ENCODE measurements at regions not wholly inside any gene's neighbourhood (a gene's known extent, or its start where the extent isn't known, plus 50 kb on each side); places are given as distances from the start of the nearest gene placed in this dataset.

DNA sequence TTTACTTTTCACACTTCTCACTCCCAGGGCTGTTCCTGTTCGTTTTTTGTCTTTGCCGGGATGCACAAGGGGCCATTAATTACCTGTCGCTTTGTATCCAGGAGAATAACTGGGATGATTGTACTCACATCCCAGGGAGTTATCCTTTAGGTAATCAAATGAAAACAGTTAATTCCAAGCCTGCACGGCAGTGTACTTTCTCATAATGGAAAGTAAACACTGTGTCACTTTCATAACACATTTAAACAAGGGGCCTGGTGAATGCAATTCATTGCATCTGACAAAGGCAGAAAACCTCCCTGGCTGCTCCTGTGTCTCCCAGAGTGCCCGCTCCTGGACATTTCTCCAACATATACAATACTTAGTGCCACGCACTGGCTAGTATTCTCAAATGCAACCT lies 138.7 kb upstream of the CELF2 start:
- Histone ChIP-seq H3K4me3 (no peak overlapping the region), H3K27me3 (ENCODE audit: low read depth) (no peaks in the 10 kb centered on the region), H3K4me1 (no peaks in the 10 kb centered on the region), H3K36me3 (replicated peaks) (no peaks in the 10 kb centered on the region), H3K9me3 (no peaks in the 10 kb centered on the region)
- DNase-seq (ENCODE audit: low spot score in 2 of 2), result no peak
- in situ Hi-C loops (cut with MboI; ENCODE audit: low sequenced_read_pairs), result no loop called here

DNA sequence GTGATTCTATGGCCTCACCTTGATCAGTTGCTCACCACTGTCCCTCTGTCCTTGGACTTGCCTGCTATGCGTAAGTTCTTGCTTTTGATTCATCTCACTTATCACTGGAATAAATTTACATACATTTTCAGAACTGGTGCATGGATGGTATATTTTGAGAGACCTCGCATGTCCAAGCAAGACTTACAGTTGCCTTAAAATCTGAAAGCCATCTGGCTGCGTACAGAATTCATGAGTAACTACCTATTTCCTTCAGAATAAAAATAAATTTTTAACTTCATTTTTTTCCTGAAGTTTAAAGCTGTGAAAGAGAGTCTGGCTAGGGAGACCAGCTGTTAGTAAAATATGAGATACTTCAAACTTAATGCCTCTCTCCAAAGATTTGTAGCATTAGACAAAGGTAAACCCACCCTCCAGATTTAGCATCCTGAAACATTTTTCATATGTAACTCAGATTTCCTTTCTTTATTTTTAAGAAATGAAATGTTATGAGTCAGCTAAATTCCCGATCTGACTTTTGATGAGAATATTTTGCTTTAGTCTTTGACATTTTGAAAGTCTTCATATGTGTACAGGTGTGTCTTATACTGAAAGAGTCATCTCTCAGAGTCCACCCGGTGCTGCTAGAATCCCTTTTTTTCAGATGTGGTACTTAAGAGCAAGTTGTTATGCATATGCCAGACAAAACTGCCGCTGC lies 136.4 kb upstream of the CELF2 start:
- H3K36me3 ChIP-seq (replicated peaks), result no peaks in the 10 kb centered on the region
- no peak for DNase-seq (ENCODE audit: low spot score in 2 of 2)
- no peak overlapping the region for H3K4me3 ChIP-seq
- H3K9me3 ChIP-seq, result no peaks in the 10 kb centered on the region
- in situ Hi-C loops (cut with MboI; ENCODE audit: low sequenced_read_pairs), result no loop called here
- no peaks in the 10 kb centered on the region for H3K4me1 ChIP-seq
- H3K27me3 ChIP-seq (ENCODE audit: low read depth), result no peaks in the 10 kb centered on the region

GRCh38 chr10:10883737-10884136 lies 133.9 kb upstream of the CELF2 start:
- Histone ChIP-seq H3K4me1 (no peaks in the 10 kb centered on the region), H3K27me3 (ENCODE audit: low read depth) (no peaks in the 10 kb centered on the region), H3K9me3 (no peaks in the 10 kb centered on the region), H3K36me3 (replicated peaks) (no peaks in the 10 kb centered on the region), H3K4me3 (no peak overlapping the region)
- DNase-seq (ENCODE audit: low spot score in 2 of 2), result no peak
- in situ Hi-C loops (cut with MboI; ENCODE audit: low sequenced_read_pairs), result no loop called here

DNA sequence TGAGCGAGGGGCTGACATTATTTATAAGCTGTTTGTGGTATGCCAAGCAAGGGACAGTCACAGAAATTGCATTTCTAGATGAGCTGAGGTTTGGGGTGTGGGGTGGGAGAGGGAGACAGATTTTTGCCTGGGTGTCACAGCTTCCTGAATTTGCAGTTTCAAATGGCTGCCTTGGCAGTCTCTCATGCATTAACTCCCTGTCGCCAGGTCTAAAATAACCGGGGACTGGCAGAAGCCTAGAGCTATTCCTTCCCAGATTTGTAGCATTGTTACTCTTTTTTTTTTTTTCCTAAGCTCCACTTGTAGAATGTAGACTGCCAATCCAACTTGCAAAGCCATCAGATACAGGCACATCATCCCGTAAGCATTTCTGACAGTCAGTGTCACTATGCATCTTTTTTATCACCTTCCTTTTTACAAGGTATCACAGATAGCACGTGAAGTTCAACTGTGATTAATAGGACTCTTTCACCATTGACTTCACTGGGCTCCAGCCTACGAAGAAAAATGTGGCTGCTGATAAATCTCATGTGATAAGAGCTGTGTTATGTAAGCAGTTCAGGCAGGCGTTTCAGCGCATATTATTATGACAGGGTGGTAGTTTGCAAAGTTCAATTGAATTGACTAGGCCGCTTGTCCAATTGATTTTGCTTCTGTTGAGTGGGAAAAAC lies 130.7 kb upstream of the CELF2 start:
- in situ Hi-C loops (cut with MboI; ENCODE audit: low sequenced_read_pairs), result no loop called here
- Histone ChIP-seq H3K4me1 (no peaks in the 10 kb centered on the region), H3K4me3 (no peak overlapping the region), H3K27me3 (ENCODE audit: low read depth) (no peaks in the 10 kb centered on the region), H3K9me3 (no peaks in the 10 kb centered on the region), H3K36me3 (replicated peaks) (no peaks in the 10 kb centered on the region)
- no peak for DNase-seq (ENCODE audit: low spot score in 2 of 2)

DNA sequence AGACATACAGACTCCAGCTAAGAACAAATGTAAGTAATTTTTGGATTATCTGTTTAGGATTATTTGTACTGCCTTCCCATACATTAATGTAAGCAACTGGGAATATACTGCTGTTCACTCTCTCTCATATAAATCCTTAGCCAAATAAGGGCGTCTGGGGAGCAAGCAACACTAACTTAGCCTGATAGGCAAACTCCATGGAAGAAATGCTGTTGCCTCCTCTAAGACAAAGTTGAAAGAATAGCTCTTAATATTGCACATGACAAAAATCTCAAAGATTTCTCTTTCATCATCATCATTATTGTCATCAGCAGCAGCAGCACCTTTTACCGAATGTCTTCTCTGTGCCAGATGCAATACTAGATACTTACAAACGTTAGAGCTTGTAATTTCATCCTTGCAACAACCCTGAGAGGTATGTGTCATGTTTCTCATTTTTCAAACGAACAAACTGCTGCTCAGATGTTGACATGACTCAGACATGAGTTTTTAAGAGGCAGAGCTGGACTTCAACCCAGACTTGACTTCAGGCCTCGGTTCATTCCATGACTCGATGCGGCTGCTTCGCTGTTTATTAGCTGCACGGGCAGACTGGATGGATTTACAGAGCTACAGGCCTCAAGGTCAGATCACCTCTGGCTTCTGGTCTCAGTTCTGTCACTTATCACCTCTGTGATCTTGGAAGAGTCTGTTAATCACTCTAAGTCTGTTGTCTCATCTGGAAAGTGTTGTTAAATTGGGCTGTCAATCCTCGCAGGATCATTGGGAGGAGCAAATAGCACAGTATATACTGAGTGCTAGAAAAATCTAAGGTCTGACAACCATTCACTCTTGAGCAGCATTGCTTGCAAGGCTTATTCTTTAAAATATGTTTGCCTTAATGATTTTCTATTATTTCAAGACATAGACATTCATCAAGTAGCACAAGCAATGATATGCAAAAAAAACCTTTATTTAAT lies 126.3 kb upstream of the CELF2 start:
- Histone ChIP-seq H3K9me3 (no peaks in the 10 kb centered on the region), H3K4me3 (no peak overlapping the region), H3K36me3 (replicated peaks) (no peaks in the 10 kb centered on the region), H3K4me1 (no peaks in the 10 kb centered on the region), H3K27me3 (ENCODE audit: low read depth) (no peaks in the 10 kb centered on the region)
- DNase-seq (ENCODE audit: low spot score in 2 of 2), result no peak
- in situ Hi-C loops (cut with MboI; ENCODE audit: low sequenced_read_pairs), result no loop called here

DNA sequence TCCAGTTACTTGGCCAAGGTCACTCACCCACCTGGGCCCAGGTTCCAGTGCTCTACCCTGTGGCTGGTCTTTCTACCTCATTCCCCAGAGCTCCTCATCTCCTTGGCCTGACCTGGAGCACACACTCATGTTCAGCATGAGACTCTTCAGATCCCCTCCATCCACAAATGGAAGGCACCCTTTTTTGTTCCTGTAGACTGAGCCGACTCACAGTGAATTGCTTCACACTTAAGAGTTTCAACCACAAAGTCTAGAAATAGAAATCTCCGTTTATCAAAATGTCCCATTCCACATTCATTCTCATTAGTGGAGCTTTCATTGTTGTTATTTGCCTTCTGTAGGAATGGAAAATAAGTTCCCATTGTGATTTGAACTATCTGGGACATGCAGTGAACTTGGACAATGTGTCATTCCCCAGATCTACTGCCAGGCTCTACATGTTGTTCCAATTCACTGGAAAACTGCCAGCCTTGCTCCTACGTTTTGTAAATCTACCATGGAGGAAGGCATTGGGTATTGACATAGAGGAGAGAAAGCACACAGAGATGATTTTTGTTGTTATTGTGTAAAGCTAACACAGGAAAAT lies 125.3 kb upstream of the CELF2 start:
- Histone ChIP-seq H3K36me3 (replicated peaks) (no peaks in the 10 kb centered on the region), H3K27me3 (ENCODE audit: low read depth) (no peaks in the 10 kb centered on the region), H3K4me1 (no peaks in the 10 kb centered on the region), H3K4me3 (no peak overlapping the region), H3K9me3 (no peaks in the 10 kb centered on the region)
- in situ Hi-C loops (cut with MboI; ENCODE audit: low sequenced_read_pairs), result no loop called here
- no peak for DNase-seq (ENCODE audit: low spot score in 2 of 2)

DNA sequence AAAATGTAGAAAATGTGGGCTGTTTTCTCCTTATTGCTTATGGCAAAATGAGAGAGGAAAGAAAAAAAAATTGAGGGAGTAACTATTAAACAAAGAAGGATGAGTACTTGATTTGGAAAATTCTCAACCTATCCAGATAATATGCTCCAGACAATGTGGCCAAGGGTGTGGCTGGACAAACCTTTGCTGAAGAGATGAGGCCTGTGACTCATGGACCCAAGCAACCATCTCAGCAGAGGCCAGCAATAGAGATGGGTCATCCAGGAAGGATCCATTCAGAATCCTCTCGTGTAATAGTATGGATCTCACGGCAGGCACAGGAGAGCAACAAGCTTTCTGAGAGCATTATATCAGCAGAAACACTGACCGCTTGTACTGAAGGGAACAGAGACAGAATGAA lies 120.3 kb upstream of the CELF2 start:
- Histone ChIP-seq H3K27me3 (ENCODE audit: low read depth) (no peaks in the 10 kb centered on the region), H3K4me3 (no peak overlapping the region), H3K36me3 (replicated peaks) (no peaks in the 10 kb centered on the region), H3K9me3 (no peaks in the 10 kb centered on the region), H3K4me1 (no peaks in the 10 kb centered on the region)
- no peak for DNase-seq (ENCODE audit: low spot score in 2 of 2)
- in situ Hi-C loops (cut with MboI; ENCODE audit: low sequenced_read_pairs), result no loop called here

GRCh38 chr10:10901906-10902305 lies 115.8 kb upstream of the CELF2 start:
- Histone ChIP-seq H3K9me3 (no peaks in the 10 kb centered on the region), H3K4me1 (no peaks in the 10 kb centered on the region), H3K27me3 (ENCODE audit: low read depth) (no peaks in the 10 kb centered on the region), H3K36me3 (replicated peaks) (no peaks in the 10 kb centered on the region), H3K4me3 (no peak overlapping the region)
- no peak for DNase-seq (ENCODE audit: low spot score in 2 of 2)
- in situ Hi-C loops (cut with MboI; ENCODE audit: low sequenced_read_pairs), result no loop called here

GRCh38 chr10:10902951-10903350 lies 114.7 kb upstream of the CELF2 start:
- Histone ChIP-seq H3K27me3 (ENCODE audit: low read depth) (no peaks in the 10 kb centered on the region), H3K4me3 (no peak overlapping the region), H3K9me3 (no peaks in the 10 kb centered on the region), H3K36me3 (replicated peaks) (no peaks in the 10 kb centered on the region), H3K4me1 (no peaks in the 10 kb centered on the region)
- in situ Hi-C loops (cut with MboI; ENCODE audit: low sequenced_read_pairs), result no loop called here
- DNase-seq (ENCODE audit: low spot score in 2 of 2), result no peak

GRCh38 chr10:10903620-10904019 lies 114.1 kb upstream of the CELF2 start:
- in situ Hi-C loops (cut with MboI; ENCODE audit: low sequenced_read_pairs), result no loop called here
- Histone ChIP-seq H3K9me3 (no peaks in the 10 kb centered on the region), H3K36me3 (replicated peaks) (no peaks in the 10 kb centered on the region), H3K27me3 (ENCODE audit: low read depth) (no peaks in the 10 kb centered on the region), H3K4me3 (no peak overlapping the region), H3K4me1 (no peaks in the 10 kb centered on the region)
- no peak for DNase-seq (ENCODE audit: low spot score in 2 of 2)

- no peaks in the 10 kb centered on the region for H3K27me3 ChIP-seq (ENCODE audit: low read depth)
- H3K36me3 ChIP-seq (replicated peaks), result no peaks in the 10 kb centered on the region
- no peaks in the 10 kb centered on the region for H3K9me3 ChIP-seq
- in situ Hi-C loops (cut with MboI; ENCODE audit: low sequenced_read_pairs), result no loop called here
- H3K4me1 ChIP-seq, result no peaks in the 10 kb centered on the region
- no peak overlapping the region for H3K4me3 ChIP-seq
- DNase-seq (ENCODE audit: low spot score in 2 of 2), result no peak
Measured at GRCh38 chr10:10910634-10911033, 107.0 kb upstream of the CELF2 start.

DNA sequence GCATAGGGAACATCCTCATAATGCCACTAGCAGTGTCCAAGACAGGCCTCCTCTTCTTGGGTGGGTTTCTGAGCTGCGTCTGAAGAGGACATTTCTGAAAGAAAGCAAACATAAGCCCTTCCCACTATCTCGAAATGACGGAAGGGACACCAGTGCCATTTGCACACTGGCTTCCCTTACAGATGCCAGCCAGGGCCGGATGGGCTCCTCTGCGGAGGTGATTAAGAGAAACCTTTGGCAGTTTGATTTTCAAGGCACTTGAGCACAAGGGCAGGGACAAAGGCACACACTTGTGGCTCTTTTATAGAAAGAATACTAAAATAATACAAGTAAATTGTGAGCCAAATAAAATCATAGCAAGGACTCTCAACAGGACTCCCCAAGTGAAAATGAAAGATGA lies 106.6 kb upstream of the CELF2 start:
- H3K36me3 ChIP-seq (replicated peaks), result no peaks in the 10 kb centered on the region
- in situ Hi-C loops (cut with MboI; ENCODE audit: low sequenced_read_pairs), result no loop called here
- H3K9me3 ChIP-seq, result no peaks in the 10 kb centered on the region
- H3K4me3 ChIP-seq, result no peak overlapping the region
- no peaks in the 10 kb centered on the region for H3K4me1 ChIP-seq
- no peaks in the 10 kb centered on the region for H3K27me3 ChIP-seq (ENCODE audit: low read depth)
- DNase-seq (ENCODE audit: low spot score in 2 of 2), result no peak

GRCh38 chr10:10911471-10911921 lies 106.2 kb upstream of the CELF2 start:
- no peak for DNase-seq (ENCODE audit: low spot score in 2 of 2)
- Histone ChIP-seq H3K36me3 (replicated peaks) (no peaks in the 10 kb centered on the region), H3K9me3 (no peaks in the 10 kb centered on the region), H3K4me3 (no peak overlapping the region), H3K27me3 (ENCODE audit: low read depth) (no peaks in the 10 kb centered on the region), H3K4me1 (no peaks in the 10 kb centered on the region)
- in situ Hi-C loops (cut with MboI; ENCODE audit: low sequenced_read_pairs), result no loop called here

GRCh38 chr10:10914144-10914543 lies 103.5 kb upstream of the CELF2 start:
- DNase-seq (ENCODE audit: low spot score in 2 of 2), result no peak
- H3K9me3 ChIP-seq, result no peaks in the 10 kb centered on the region
- in situ Hi-C loops (cut with MboI; ENCODE audit: low sequenced_read_pairs), result no loop called here
- no peaks in the 10 kb centered on the region for H3K36me3 ChIP-seq (replicated peaks)
- H3K4me1 ChIP-seq, result peaks cover 6% of the 10 kb centered on the region
- no peaks in the 10 kb centered on the region for H3K27me3 ChIP-seq (ENCODE audit: low read depth)
- no peak overlapping the region for H3K4me3 ChIP-seq

All from HAP-1 (cell line).